Muscle layer of duodenum (tissue), 2 donors: ENCODE measurements at regions not wholly inside any gene's neighbourhood (a gene's known extent, or its start where the extent isn't known, plus 50 kb on each side); places are given as distances from the start of the nearest gene placed in this dataset.
"Not testable (repeated sequence)": the region's sequence is repeated elsewhere in the genome, so short reads cannot be mapped to it uniquely, and the experiment has no call there.

ENCODE experiments used
- H3K27ac ChIP-seq: one replicate; pipeline ENCODE4 v1.7.0; 2013; ENCODE audit warnings: mild to moderate bottlenecking, low read length
- H3K27me3 ChIP-seq: one replicate; pipeline ENCODE4 v1.7.0; 2013; ENCODE audit warnings: low read depth, mild to moderate bottlenecking, control low read depth, low read length
- H3K36me3 ChIP-seq, 2 donors: one replicate each; pipeline ENCODE4 v1.7.0; 2013; ENCODE audit warnings: low read length in 2 of 2, control low read depth in 1 of 2, mild to moderate bottlenecking in 1 of 2; ENCODE audit not compliant: insufficient read depth in 2 of 2, control insufficient read depth in 1 of 2
- H3K4me1 ChIP-seq, 2 donors: one replicate each; pipeline ENCODE4 v1.7.0; 2013; ENCODE audit warnings: low read length in 2 of 2, mild to moderate bottlenecking in 2 of 2, control low read depth in 1 of 2, moderate library complexity in 1 of 2; ENCODE audit not compliant: insufficient read depth in 2 of 2, control insufficient read depth in 1 of 2
- H3K4me3 ChIP-seq, 2 donors: one replicate each; pipeline ENCODE4 v1.7.0; 2013; ENCODE audit warnings: low read length in 2 of 2, low read depth in 1 of 2, mild to moderate bottlenecking in 1 of 2
- H3K9me3 ChIP-seq, 2 donors: one replicate each; pipeline ENCODE4 v1.7.0; 2013; ENCODE audit warnings: low read length in 2 of 2, control low read depth in 1 of 2, mild to moderate bottlenecking in 1 of 2; ENCODE audit not compliant: control insufficient read depth in 1 of 2
- donor health status: healthy.

DNA sequence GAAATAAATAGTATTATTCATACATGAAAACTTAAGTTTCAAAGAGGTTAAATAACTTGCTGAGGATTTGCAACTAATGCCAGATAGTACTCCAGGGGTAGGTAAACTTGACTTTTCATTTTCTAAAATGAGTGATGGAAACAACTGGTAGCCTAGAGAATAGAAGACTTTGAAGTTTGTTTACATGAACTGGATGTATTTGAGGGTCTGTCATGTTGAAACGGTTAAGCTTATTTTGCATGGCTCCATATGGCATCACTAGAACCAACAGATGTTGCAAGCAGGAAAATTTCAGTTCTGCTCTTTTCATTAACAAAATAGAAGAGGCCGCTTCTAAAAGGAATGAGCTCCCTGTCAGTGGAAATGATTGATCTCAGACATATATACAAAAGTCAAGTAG lies 105.1 kb upstream of the SGCD start:
- no peaks in the 10 kb centered on the region for H3K9me3 ChIP-seq

DNA sequence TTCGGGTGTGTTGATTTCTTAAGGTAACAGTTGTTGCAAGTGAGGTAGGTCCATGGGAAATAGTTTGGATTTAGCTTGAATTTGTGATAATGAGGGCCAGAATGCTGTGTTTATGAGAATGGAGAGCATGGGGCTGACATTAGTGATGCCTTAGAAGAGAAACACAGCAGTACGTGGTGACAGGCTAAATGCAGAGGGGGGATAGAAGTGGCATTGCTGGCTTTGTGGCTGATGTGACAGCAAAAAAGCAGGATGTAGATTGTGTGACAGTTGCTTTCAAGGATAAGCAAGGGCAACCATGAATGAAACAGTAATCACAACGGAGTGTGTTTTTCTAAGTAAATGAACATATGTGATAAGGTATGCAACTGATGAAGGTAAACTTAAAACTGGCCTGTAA lies 103.4 kb upstream of the SGCD start:
- Histone ChIP-seq H3K27ac (no peak overlapping the region), H3K27me3 (no peaks in the 10 kb centered on the region), H3K36me3 (no peaks in the 10 kb centered on the region), H3K4me1 (no peaks in the 10 kb centered on the region), H3K4me3 (no peak overlapping the region), H3K9me3 (no peaks in the 10 kb centered on the region)

More for the DNA sequence above, 105.1 kb upstream of the SGCD start:
- Histone ChIP-seq H3K27ac (no peak overlapping the region), H3K4me1 (no peaks in the 10 kb centered on the region), H3K36me3 (no peaks in the 10 kb centered on the region), H3K4me3 (no peak overlapping the region), H3K27me3 (no peaks in the 10 kb centered on the region)

GRCh38 chr5:156226485-156226884 lies 100.5 kb upstream of the SGCD start:
- H3K27ac ChIP-seq, H3K27me3 ChIP-seq, H3K36me3 ChIP-seq, H3K4me1 ChIP-seq, H3K9me3 ChIP-seq, H3K4me3 ChIP-seq: not testable (repeated sequence)

DNA sequence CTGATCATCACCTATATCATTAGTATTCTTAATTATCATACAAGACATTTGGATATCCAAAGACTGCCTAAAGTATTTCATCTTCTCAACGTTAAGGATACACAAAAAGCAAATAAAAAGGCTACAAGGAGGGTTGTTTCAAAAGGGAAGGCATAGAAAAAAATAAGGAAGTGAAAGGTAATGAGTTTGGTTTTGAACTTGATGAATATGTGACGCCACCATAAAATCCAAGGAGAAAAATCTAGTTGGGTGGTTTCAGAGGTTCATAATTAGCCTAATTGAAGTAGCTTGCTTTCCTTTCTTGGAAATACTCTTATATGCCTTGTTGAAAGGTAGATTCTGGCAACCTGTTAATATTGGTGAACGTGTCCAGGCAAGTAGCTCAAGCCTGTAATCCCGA lies 96.1 kb upstream of the SGCD start:
- Histone ChIP-seq H3K27me3 (no peaks in the 10 kb centered on the region), H3K4me3 (no peak overlapping the region), H3K36me3 (no peaks in the 10 kb centered on the region)

GRCh38 chr5:156232251-156232869 lies 94.6 kb upstream of the SGCD start:
- no peaks in the 10 kb centered on the region for H3K4me1 ChIP-seq
- H3K27me3 ChIP-seq = no peaks in the 10 kb centered on the region
- no peak overlapping the region for H3K4me3 ChIP-seq
- no peak overlapping the region for H3K27ac ChIP-seq
- H3K9me3 ChIP-seq = no peaks in the 10 kb centered on the region
- no peaks in the 10 kb centered on the region for H3K36me3 ChIP-seq

More for the DNA sequence above, 96.1 kb upstream of the SGCD start:
- Histone ChIP-seq H3K27ac (no peak overlapping the region), H3K4me1 (no peaks in the 10 kb centered on the region), H3K9me3 (no peaks in the 10 kb centered on the region)

DNA sequence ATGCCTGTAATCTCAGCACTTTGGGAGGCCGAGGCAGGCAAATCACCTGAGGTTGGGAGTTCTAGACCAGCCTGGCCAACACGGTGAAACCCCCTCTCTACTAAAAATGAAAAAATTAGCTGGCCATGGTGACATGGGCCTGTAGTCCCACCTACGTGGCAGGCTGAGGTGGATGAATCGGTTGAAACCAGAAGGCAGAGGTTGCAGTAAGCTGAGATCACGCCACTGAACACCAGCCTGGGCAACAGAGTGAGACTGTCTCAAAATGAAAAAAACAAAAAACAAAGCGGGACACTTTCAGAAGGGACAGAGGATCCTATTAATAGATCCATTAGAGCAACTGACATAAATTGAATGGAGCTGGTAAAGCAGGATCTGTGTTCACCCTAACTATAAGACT lies 89.6 kb upstream of the SGCD start:
- Histone ChIP-seq H3K27me3 (no peaks in the 10 kb centered on the region), H3K9me3 (no peaks in the 10 kb centered on the region), H3K4me1 (no peaks in the 10 kb centered on the region), H3K4me3 (no peak overlapping the region), H3K27ac (no peak overlapping the region), H3K36me3 (no peaks in the 10 kb centered on the region)

GRCh38 chr5:156239800-156240199 lies 87.2 kb upstream of the SGCD start:
- Histone ChIP-seq H3K27ac (no peak overlapping the region), H3K4me1 (no peaks in the 10 kb centered on the region), H3K9me3 (no peaks in the 10 kb centered on the region), H3K27me3 (no peaks in the 10 kb centered on the region), H3K4me3 (no peak overlapping the region), H3K36me3 (no peaks in the 10 kb centered on the region)

- Histone ChIP-seq H3K36me3 (no peaks in the 10 kb centered on the region), H3K4me1 (no peaks in the 10 kb centered on the region), H3K27ac (no peak overlapping the region), H3K4me3 (no peak overlapping the region), H3K27me3 (no peaks in the 10 kb centered on the region), H3K9me3 (no peaks in the 10 kb centered on the region)
These were observed 86.5 kb upstream of the SGCD start for GRCh38 chr5:156240414-156240813.

DNA sequence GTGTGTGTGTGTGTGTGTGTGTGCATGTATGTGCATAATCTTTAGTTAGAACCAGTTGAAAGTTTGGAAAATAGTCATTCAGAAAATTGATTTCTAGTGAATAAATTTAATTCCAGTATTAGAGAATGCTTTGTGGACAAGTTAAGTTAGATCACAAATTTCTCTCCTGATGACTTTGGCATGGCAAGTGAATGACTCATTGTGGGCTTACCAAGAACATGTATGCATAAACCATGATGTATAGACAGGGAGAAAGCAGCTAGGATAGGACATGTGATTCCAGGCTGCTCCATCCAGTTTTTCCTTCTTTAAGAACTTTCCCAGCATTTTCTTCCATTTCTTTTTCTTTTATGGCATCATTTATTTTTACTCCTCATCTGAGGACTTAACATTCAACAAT lies 85.7 kb upstream of the SGCD start:
- H3K27ac ChIP-seq = no peak overlapping the region
- H3K27me3 ChIP-seq = no peaks in the 10 kb centered on the region
- no peak overlapping the region for H3K4me3 ChIP-seq
- no peaks in the 10 kb centered on the region for H3K4me1 ChIP-seq
- no peaks in the 10 kb centered on the region for H3K36me3 ChIP-seq
- no peaks in the 10 kb centered on the region for H3K9me3 ChIP-seq

DNA sequence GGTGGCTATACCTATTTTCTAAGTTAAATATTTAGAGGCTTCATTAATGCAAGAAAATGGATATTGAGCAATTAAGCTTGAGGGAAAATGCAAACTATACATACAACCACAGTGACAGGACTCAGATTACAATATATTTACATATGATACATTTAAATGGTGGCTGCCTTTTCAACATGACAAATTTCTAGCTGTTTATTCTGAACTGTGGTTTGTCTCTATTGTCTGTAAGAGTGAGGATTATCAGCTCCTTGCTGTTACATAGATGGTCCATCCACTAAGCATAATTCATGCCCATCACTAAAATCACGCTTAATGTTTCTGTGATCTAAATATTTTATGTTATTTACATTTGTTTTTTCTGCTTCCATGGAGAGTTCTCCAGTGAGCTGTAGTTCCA lies 81.1 kb upstream of the SGCD start:
- Histone ChIP-seq H3K4me3 (no peak overlapping the region), H3K9me3 (no peaks in the 10 kb centered on the region), H3K27me3 (no peaks in the 10 kb centered on the region), H3K4me1 (no peaks in the 10 kb centered on the region), H3K27ac (no peak overlapping the region), H3K36me3 (no peaks in the 10 kb centered on the region)

- H3K4me3 ChIP-seq = no peak overlapping the region
- H3K4me1 ChIP-seq = no peaks in the 10 kb centered on the region
- H3K27ac ChIP-seq = no peak overlapping the region
- H3K9me3 ChIP-seq = no peaks in the 10 kb centered on the region
- H3K36me3 ChIP-seq = no peaks in the 10 kb centered on the region
- H3K27me3 ChIP-seq = no peaks in the 10 kb centered on the region
These were observed 75.9 kb upstream of the SGCD start for GRCh38 chr5:156251076-156251475.

DNA sequence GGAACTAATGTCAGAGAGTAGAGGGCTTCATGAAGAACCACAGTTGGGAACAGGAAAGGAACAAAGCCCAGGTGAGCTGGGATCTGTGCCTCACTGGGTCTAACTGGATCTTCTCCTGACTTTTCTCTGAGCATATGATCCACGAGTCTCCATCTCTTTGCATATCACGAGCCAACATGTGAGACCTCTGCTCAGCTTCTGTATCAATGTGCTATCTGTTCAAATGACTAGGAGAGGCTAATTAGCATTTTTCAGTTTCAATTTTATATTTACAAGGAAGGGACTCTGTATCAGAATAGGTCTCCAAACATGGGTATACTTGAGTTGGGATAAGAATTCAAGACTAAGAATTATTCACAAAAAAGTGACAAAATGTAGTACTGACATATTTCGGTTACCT lies 73.8 kb upstream of the SGCD start:
- Histone ChIP-seq H3K4me1 (no peaks in the 10 kb centered on the region), H3K9me3 (no peaks in the 10 kb centered on the region), H3K36me3 (no peaks in the 10 kb centered on the region), H3K27ac (no peak overlapping the region), H3K27me3 (no peaks in the 10 kb centered on the region), H3K4me3 (no peak overlapping the region)
